ENCODE measurements at regions not wholly inside any gene's neighbourhood (a gene's known extent, or its start where the extent isn't known, plus 50 kb on each side); places are given as distances from the start of the nearest gene placed in this dataset.
"Not testable (repeated sequence)": the region's sequence is repeated elsewhere in the genome, so short reads cannot be mapped to it uniquely, and the experiment has no call there.

DNA sequence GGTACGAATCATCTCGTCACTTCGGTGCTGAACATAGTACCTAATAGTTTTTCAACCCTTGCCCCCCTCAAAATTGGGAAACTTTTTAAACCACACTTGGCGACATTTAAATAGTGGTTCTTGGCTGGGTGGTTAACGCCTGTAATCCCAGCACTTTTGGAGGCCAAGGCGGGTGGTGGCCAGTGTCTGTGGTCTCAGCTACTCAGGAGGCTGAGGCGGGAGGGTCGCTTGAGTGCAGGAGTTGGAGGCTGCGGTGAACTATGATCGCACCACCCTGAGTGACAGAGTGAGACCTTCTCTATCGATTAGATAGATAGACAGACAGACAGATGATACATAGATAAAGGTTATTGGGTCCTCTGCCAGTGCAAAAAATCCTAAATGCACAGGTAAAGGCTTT, 55.5 kb upstream of the RASAL2 start:
- TF ChIP-seq, protein P1, sequence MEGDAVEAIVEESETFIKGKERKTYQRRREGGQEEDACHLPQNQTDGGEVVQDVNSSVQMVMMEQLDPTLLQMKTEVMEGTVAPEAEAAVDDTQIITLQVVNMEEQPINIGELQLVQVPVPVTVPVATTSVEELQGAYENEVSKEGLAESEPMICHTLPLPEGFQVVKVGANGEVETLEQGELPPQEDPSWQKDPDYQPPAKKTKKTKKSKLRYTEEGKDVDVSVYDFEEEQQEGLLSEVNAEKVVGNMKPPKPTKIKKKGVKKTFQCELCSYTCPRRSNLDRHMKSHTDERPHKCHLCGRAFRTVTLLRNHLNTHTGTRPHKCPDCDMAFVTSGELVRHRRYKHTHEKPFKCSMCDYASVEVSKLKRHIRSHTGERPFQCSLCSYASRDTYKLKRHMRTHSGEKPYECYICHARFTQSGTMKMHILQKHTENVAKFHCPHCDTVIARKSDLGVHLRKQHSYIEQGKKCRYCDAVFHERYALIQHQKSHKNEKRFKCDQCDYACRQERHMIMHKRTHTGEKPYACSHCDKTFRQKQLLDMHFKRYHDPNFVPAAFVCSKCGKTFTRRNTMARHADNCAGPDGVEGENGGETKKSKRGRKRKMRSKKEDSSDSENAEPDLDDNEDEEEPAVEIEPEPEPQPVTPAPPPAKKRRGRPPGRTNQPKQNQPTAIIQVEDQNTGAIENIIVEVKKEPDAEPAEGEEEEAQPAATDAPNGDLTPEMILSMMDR (IDR thresholded peaks at IDR 0.05): no peak
- no peak for TF ChIP-seq POLR2A (IDR thresholded peaks at IDR 0.05)
- Histone ChIP-seq H3K27ac (peak overlapping the region; percentile 61 to 94 (median 86)), H3K36me3 (peaks cover 0 to 3% (median 0%) of the 10 kb centered on the region in 9 donors), H3K4me1 (peaks cover 0 to 38% (median 8%) of the 10 kb centered on the region in 12 donors), H3K9me3 (no peaks in the 10 kb centered on the region), H3K4me3 (peak overlapping the region in 9 of 12 donors; percentile 61 to 89 (median 79)), H3K27me3 (no peaks in the 10 kb centered on the region)
- DNase-seq: no peak
- WGBS, 4 donors: 82 to 89% (median 85%) methylated on average over 11 of the region's 11 CpGs
- ATAC-seq: no peak
- intact Hi-C loops (cut with DNase I): loop anchor here in 7 of 10 donors (5.0 to 10.0 kb wide), 8 partner anchors 54 to 466 kb away; partner anchors contain the start of gene RASAL2 (in 4 of the 7)

GRCh38 chr1:178039891-178040290, 54.0 kb upstream of the RASAL2 start:
- Histone ChIP-seq H3K9me3 (peaks cover 0 to 7% (median 0%) of the 10 kb centered on the region in 12 donors), H3K4me1 (peaks cover 0 to 24% (median 7%) of the 10 kb centered on the region in 12 donors), H3K4me3 (no peak overlapping the region), H3K27me3 (no peaks in the 10 kb centered on the region), H3K36me3 (no peaks in the 10 kb centered on the region), H3K27ac (no peak overlapping the region)
- no peak for DNase-seq
- WGBS, 4 donors: 88 to 100% (median 94%) methylated on average over 2 of the region's 2 CpGs
- intact Hi-C loops (cut with DNase I): loop anchor here in 7 of 10 donors (5.0 to 10.0 kb wide), 8 partner anchors 52 to 465 kb away; partner anchors contain the start of gene RASAL2 (in 4 of the 7)
- no peak for ATAC-seq
- TF ChIP-seq POLR2A (IDR thresholded peaks at IDR 0.05): no peak
- TF ChIP-seq, protein P1 (IDR thresholded peaks at IDR 0.05): no peak

DNA sequence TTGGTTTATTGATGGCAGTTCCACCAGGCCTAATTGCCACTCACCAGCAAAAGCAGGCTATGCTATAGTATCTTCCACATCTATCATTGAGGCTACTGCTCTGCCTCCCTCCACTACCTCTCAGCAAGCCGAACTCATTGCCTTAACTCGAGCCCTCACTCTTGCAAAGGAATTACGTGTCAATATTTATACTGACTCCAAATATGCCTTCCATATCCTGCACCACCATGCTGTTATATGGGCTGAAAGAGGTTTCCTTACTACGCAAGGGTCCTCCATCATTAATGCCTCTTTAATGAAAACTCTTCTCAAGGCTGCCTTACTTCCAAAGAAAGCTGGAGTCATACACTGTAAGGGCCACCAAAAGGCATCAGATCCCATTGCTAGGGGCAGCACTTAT, 50.0 kb upstream of the RASAL2 start:
- H3K27me3 ChIP-seq; H3K36me3 ChIP-seq; H3K9me3 ChIP-seq; ATAC-seq; DNase-seq; H3K4me3 ChIP-seq; H3K4me1 ChIP-seq; intact Hi-C loops (cut with DNase I); H3K27ac ChIP-seq: not testable (repeated sequence)
- WGBS, 4 donors: 81 to 97% (median 95%) methylated on average over 4 of the region's 4 CpGs
